H1 (cell line): ENCODE measurements at regions not wholly inside any gene's neighbourhood (a gene's known extent, or its start where the extent isn't known, plus 50 kb on each side); places are given as distances from the start of the nearest gene placed in this dataset.

Experiments used
- CTCF ChIA-PET: fragments of 300-600 bp; sonication (Branson Sonifier 250); formaldehyde crosslinking; loops from one replicate; lab custom pipeline; 2021; ENCODE audit not compliant: partially characterized antibody; lab: Charles Lee
- POLR2A ChIA-PET: fragments of 300-600 bp; sonication (Branson Sonifier 250); formaldehyde crosslinking; loops from one replicate; lab custom pipeline; 2021; ENCODE audit warnings: inconsistent platforms; ENCODE audit not compliant: partially characterized antibody; lab: Charles Lee
- DNase-seq, 2 experiments: peaks; one replicate each; pipeline versions ENCODE4 v3.0.0 to v3.0.0-alpha.2; 2010 to 2022; ENCODE audit warnings: low spot score in 2 of 2, low read depth in 1 of 2, mixed read lengths in 1 of 2
- FAIRE-seq: peaks from 2 replicates; lab custom pipeline; 2011; peaks lifted over from hg19 to GRCh38; lab: Jason Lieb, UNC
- H2AFZ ChIP-seq: 2 replicates; pipeline ENCODE4 v1.8.1; 2012; ENCODE audit warnings: low read length, inconsistent platforms
- H2AK5ac ChIP-seq: 2 replicates; pipeline ENCODE4 v1.6.1; 2013; ENCODE audit warnings: low read depth, low read length
- H2BK120ac ChIP-seq: replicated peaks from 2 replicates; pipeline ENCODE3; 2013; ENCODE audit warnings: low read depth, low read length, inconsistent platforms
- H2BK12ac ChIP-seq: 2 replicates; pipeline ENCODE4 v1.6.1; 2013; ENCODE audit warnings: low read depth, low read length
- H2BK15ac ChIP-seq: 2 replicates; pipeline ENCODE4 v1.6.1; 2013; ENCODE audit warnings: low read length
- H2BK20ac ChIP-seq: 2 replicates; pipeline ENCODE4 v1.6.1; 2013; ENCODE audit warnings: low read length
- H2BK5ac ChIP-seq: 2 replicates; pipeline ENCODE4 v1.6.1; 2013; ENCODE audit warnings: low read depth, low read length
- H3K14ac ChIP-seq: 2 replicates; pipeline ENCODE4 v1.6.1; 2013; ENCODE audit warnings: inconsistent platforms; ENCODE audit not compliant: insufficient read length
- H3K18ac ChIP-seq: 2 replicates; pipeline ENCODE4 v1.6.1; 2013; ENCODE audit warnings: low read length; ENCODE audit errors: extremely low read depth
- H3K23ac ChIP-seq: 2 replicates; pipeline ENCODE4 v1.6.1; 2013; ENCODE audit warnings: inconsistent platforms; ENCODE audit not compliant: insufficient read length
- H3K23me2 ChIP-seq: 2 replicates; pipeline ENCODE4 v1.6.1; 2013; ENCODE audit warnings: low read depth, low read length
- H3K27ac ChIP-seq: 2 replicates; pipeline ENCODE4 v1.6.1; 2011; ENCODE audit warnings: low read depth, low read length, inconsistent platforms
- H3K27me3 ChIP-seq, 4 experiments: replicated peaks in 1 of 4; 1 replicate in 1 of 4; 2 replicates in 3 of 4; pipeline versions ENCODE4 v1.6.1 to v1.8.1; 2011 to 2013; ENCODE audit warnings: low read length in 3 of 4, mild to moderate bottlenecking in 3 of 4, inconsistent platforms in 2 of 4, mixed read lengths in 2 of 4, moderate library complexity in 1 of 4; ENCODE audit not compliant: control insufficient read depth in 3 of 4, insufficient read depth in 3 of 4; ENCODE audit errors: extremely low read depth in 1 of 4
- H3K36me3 ChIP-seq, 4 experiments: 2 replicates each; pipeline versions ENCODE4 v1.6.1 to v1.8.1; 2011 to 2013; ENCODE audit warnings: mild to moderate bottlenecking in 4 of 4, low read length in 3 of 4, moderate library complexity in 2 of 4, control low read depth in 1 of 4, inconsistent platforms in 1 of 4; ENCODE audit not compliant: insufficient read depth in 4 of 4, control insufficient read depth in 2 of 4
- H3K4ac ChIP-seq: replicated peaks from 2 replicates; pipeline ENCODE3; 2013; ENCODE audit warnings: low read length, low read depth, mixed read lengths, inconsistent platforms; ENCODE audit not compliant: insufficient read length
- H3K4me1 ChIP-seq, 4 experiments: replicated peaks in 1 of 4; 1 replicate in 1 of 4; 2 replicates in 3 of 4; pipeline versions ENCODE4 v1.6.1 to v1.8.1; 2011 to 2013; ENCODE audit warnings: low read length in 3 of 4, inconsistent platforms in 2 of 4, mixed read lengths in 1 of 4; ENCODE audit not compliant: insufficient read depth in 4 of 4, control insufficient read depth in 3 of 4
- H3K4me2 ChIP-seq, 2 experiments: 2 replicates each; pipeline versions ENCODE4 v1.6.1 to v1.8.1; 2011 to 2013; ENCODE audit warnings: low read depth in 2 of 2, low read length in 2 of 2, control low read depth in 1 of 2, inconsistent platforms in 1 of 2, mild to moderate bottlenecking in 1 of 2; ENCODE audit not compliant: insufficient read depth in 1 of 2
- H3K4me3 ChIP-seq, 4 experiments: fragments of 200-600, 300-600 bp in 1 of 4; sonication (generic), shearing (Covaris generic), sonication (Bioruptor Twin) in 1 of 4; 2 replicates each; pipeline versions ENCODE4 v1.5.1 to v1.8.1; 2011 to 2016; ENCODE audit warnings: low read length in 4 of 4, low read depth in 3 of 4, control low read depth in 2 of 4, inconsistent platforms in 2 of 4, mild to moderate bottlenecking in 2 of 4, mixed read lengths in 1 of 4, moderate library complexity in 1 of 4; ENCODE audit not compliant: insufficient read depth in 2 of 4; ENCODE audit errors: extremely low read depth in 1 of 4
- H3K56ac ChIP-seq: replicated peaks from 2 replicates; pipeline ENCODE3; 2013; ENCODE audit warnings: low read depth, mild to moderate bottlenecking, mixed read lengths, low read length, inconsistent platforms; ENCODE audit not compliant: insufficient read length
- H3K79me1 ChIP-seq: 2 replicates; pipeline ENCODE4 v1.6.1; 2013; ENCODE audit warnings: low read depth, low read length, control low read depth
- H3K79me2 ChIP-seq, 2 experiments: 2 replicates each; pipeline versions ENCODE4 v1.6.1 to v1.8.1; 2012 to 2013; ENCODE audit warnings: low read length in 2 of 2, mild to moderate bottlenecking in 2 of 2, inconsistent platforms in 1 of 2; ENCODE audit not compliant: insufficient read depth in 2 of 2, control insufficient read depth in 1 of 2
- H3K9ac ChIP-seq, 4 experiments: replicated peaks in 1 of 4; 1 replicate in 1 of 4; 2 replicates in 3 of 4; pipeline versions ENCODE4 v1.6.1 to v1.8.1; 2011 to 2013; ENCODE audit warnings: low read depth in 3 of 4, low read length in 3 of 4, control low read depth in 2 of 4, mild to moderate bottlenecking in 2 of 4, moderate library complexity in 2 of 4, inconsistent platforms in 1 of 4; ENCODE audit errors: extremely low read depth in 1 of 4
- H3K9me3 ChIP-seq, 2 experiments: 2 replicates each; pipeline versions ENCODE4 v1.6.1 to v1.8.1; 2012 to 2013; ENCODE audit warnings: mild to moderate bottlenecking in 2 of 2, moderate library complexity in 2 of 2, control low read depth in 1 of 2, inconsistent platforms in 1 of 2, low read depth in 1 of 2, low read length in 1 of 2, mixed read lengths in 1 of 2; ENCODE audit not compliant: insufficient read depth in 2 of 2
- H4K20me1 ChIP-seq, 2 experiments: replicated peaks in 1 of 2; 2 replicates each; pipeline versions ENCODE3 to v1.8.1; 2011 to 2013; ENCODE audit warnings: inconsistent platforms in 2 of 2, low read length in 2 of 2, mild to moderate bottlenecking in 1 of 2; ENCODE audit not compliant: insufficient read depth in 2 of 2, control insufficient read depth in 1 of 2
- H4K5ac ChIP-seq: 2 replicates; pipeline ENCODE4 v1.6.1; 2013; ENCODE audit warnings: low read length, low read depth, mixed read lengths, inconsistent platforms; ENCODE audit not compliant: insufficient read length
- H4K8ac ChIP-seq: 2 replicates; pipeline ENCODE4 v1.8.0; 2013; ENCODE audit warnings: mild to moderate bottlenecking, moderate library complexity, low read length, inconsistent platforms; ENCODE audit not compliant: insufficient read depth; ENCODE audit errors: extremely low read depth
- H4K91ac ChIP-seq: replicated peaks from 2 replicates; pipeline ENCODE3; 2013; ENCODE audit warnings: low read length, mixed read lengths, inconsistent platforms; ENCODE audit not compliant: insufficient read length
- ASH2L ChIP-seq: fragments of 200-600, 300-600 bp; sonication (generic); IDR thresholded peaks from one replicate; pipeline ENCODE4 v1.7.1; 2017; ENCODE audit warnings: low read length
- EGR1 ChIP-seq: IDR thresholded peaks from 2 replicates; pipeline ENCODE4 v1.6.1; 2011; ENCODE audit warnings: low read depth, low read length, borderline replicate concordance
- MAFK ChIP-seq: IDR thresholded peaks from 2 replicates; pipeline ENCODE4 v1.6.1; 2012; ENCODE audit warnings: low read depth, mild to moderate bottlenecking, improper control_type of control experiment, low read length
- MAX ChIP-seq: IDR thresholded peaks from 2 replicates; pipeline ENCODE4 v1.6.1; 2012; ENCODE audit warnings: inconsistent platforms
- NRF1 ChIP-seq: IDR thresholded peaks from 2 replicates; pipeline ENCODE4 v1.6.1; 2011; ENCODE audit warnings: mild to moderate bottlenecking, low read depth, low read length, improper control_type of control experiment
- PHF8 ChIP-seq: fragments of 200-600 bp; sonication (generic); conservative IDR thresholded peaks from 2 replicates; pipeline ENCODE4 v1.7.1; 2012; ENCODE audit warnings: low read depth, mild to moderate bottlenecking, inconsistent platforms, low read length, moderate library complexity
- RBBP5 ChIP-seq: IDR thresholded peaks from 2 replicates; pipeline ENCODE4 v1.7.1; 2012; ENCODE audit warnings: low read depth, mild to moderate bottlenecking, inconsistent platforms, low read length, moderate library complexity, borderline replicate concordance
- SAP30 ChIP-seq: fragments of 300-600 bp; sonication (generic); IDR thresholded peaks from 2 replicates; pipeline ENCODE4 v1.7.1; 2012; ENCODE audit warnings: low read length, moderate library complexity, mild to moderate bottlenecking, inconsistent platforms; ENCODE audit not compliant: insufficient read depth, insufficient replicate concordance
- SRF ChIP-seq: IDR thresholded peaks from 2 replicates; pipeline ENCODE4 v1.6.1; 2011; ENCODE audit warnings: mild to moderate bottlenecking, low read depth, low read length, moderate library complexity
- WGBS, 2 experiments: shearing (Covaris generic) in 1 of 2; methylation state at CpG; one replicate each; pipeline versions ENCODE4 v1.1.6 to v1.1.7; 2013 to 2015; ENCODE audit warnings: low lambda C conversion rate in 2 of 2, mixed read lengths in 2 of 2, inconsistent platforms in 1 of 2, low coverage in 1 of 2, missing lambda C conversion rate in 1 of 2; ENCODE audit not compliant: insufficient replicate concordance in 2 of 2, insufficient coverage in 1 of 2, insufficient read length in 1 of 2; ENCODE audit errors: extremely low coverage in 1 of 2, missing lambda C conversion rate in 1 of 2; 5-methylcytosine and 5-hydroxymethylcytosine counted together

- Histone ChIP-seq H2BK120ac (no peak overlapping the region), H4K5ac (no peak overlapping the region), H2BK15ac (no peak overlapping the region), H3K4ac (no peak overlapping the region), H2AFZ (no peak overlapping the region), H4K20me1 (peaks cover 0 to 3% of the 10 kb centered on the region in 2 experiments), H3K4me3 (no peak overlapping the region), H3K14ac (no peak overlapping the region), H3K23me2 (no peaks in the 10 kb centered on the region), H4K8ac (no peak overlapping the region; the same call in 1 of the 2 replicates), H2BK20ac (no peak overlapping the region), H4K91ac (no peak overlapping the region), H3K79me2 (no peaks in the 10 kb centered on the region), H3K23ac (no peak overlapping the region), H2AK5ac (no peak overlapping the region), H3K9ac (no peak overlapping the region), H3K9me3 (no peaks in the 10 kb centered on the region), H3K4me1 (no peaks in the 10 kb centered on the region), H3K27ac (no peak overlapping the region), H3K36me3 (no peaks in the 10 kb centered on the region), H3K56ac (no peak overlapping the region), H3K27me3 (no peaks in the 10 kb centered on the region; a peak in 1 of 7 replicates), H3K18ac (no peak overlapping the region), H3K79me1 (no peaks in the 10 kb centered on the region), H3K4me2 (no peak overlapping the region), H2BK5ac (no peak overlapping the region), H2BK12ac (no peak overlapping the region)
- 82% methylated on average over 9 of the region's 13 CpGs; no CpG with 5 or more reads in 1 of the 2 experiments for WGBS, 2 experiments
- ChIA-PET POLR2A (no interaction called here), CTCF (interaction anchor here (0.8 to 2.0 kb wide), 6 partner anchors 19 to 247 kb away, joined by 3 to 10 read pairs (median 4); no protein-coding TSS in a partner anchor)
- TF ChIP-seq EGR1 (no peak), NRF1 (no peak), SAP30 (no peak), PHF8 (no peak), ASH2L (no peak), RBBP5 (no peak), MAX (no peak), MAFK (no peak), SRF (no peak)
- no peak for DNase-seq
- FAIRE-seq, result no peak
Observed at GRCh38 chr16:86319585-86320236, 190.6 kb upstream of the FOXF1 start.
